ENCODE measurements at regions not wholly inside any gene's neighbourhood (a gene's known extent, or its start where the extent isn't known, plus 50 kb on each side); places are given as distances from the start of the nearest gene placed in this dataset.

GRCh38 chr1:147824798-147825197 lies 64.4 kb upstream of the GJA5 start:
- TF ChIP-seq MYC (IDR thresholded peaks at IDR 0.05; ENCODE audit: low read depth, low read length) (no peak), POLR2A (IDR thresholded peaks at IDR 0.05; ENCODE audit: extremely low read depth, insufficient read length) (no peak)
- TF ChIP-seq, protein P1, sequence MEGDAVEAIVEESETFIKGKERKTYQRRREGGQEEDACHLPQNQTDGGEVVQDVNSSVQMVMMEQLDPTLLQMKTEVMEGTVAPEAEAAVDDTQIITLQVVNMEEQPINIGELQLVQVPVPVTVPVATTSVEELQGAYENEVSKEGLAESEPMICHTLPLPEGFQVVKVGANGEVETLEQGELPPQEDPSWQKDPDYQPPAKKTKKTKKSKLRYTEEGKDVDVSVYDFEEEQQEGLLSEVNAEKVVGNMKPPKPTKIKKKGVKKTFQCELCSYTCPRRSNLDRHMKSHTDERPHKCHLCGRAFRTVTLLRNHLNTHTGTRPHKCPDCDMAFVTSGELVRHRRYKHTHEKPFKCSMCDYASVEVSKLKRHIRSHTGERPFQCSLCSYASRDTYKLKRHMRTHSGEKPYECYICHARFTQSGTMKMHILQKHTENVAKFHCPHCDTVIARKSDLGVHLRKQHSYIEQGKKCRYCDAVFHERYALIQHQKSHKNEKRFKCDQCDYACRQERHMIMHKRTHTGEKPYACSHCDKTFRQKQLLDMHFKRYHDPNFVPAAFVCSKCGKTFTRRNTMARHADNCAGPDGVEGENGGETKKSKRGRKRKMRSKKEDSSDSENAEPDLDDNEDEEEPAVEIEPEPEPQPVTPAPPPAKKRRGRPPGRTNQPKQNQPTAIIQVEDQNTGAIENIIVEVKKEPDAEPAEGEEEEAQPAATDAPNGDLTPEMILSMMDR (IDR thresholded peaks at IDR 0.05; ENCODE audit: low read depth, low read length): no peak

Measured in NB4 (cell line).